Heart right ventricle (tissue), 16 donors: ENCODE measurements at regions not wholly inside any gene's neighbourhood (a gene's known extent, or its start where the extent isn't known, plus 50 kb on each side); places are given as distances from the start of the nearest gene placed in this dataset.

Experiments used
- ATAC-seq, 8 donors: fragments of 200-7000 bp; cut with Tn5 transposase; one replicate each; pipeline ENCODE4 v1.9.1; 2020; ENCODE audit warnings: mild to moderate bottlenecking in 8 of 8, moderate library complexity in 8 of 8, moderate number of reproducible peaks in 1 of 8
- DNase-seq, 2 donors: peaks; one replicate each; pipeline ENCODE4 v3.0.0-alpha.2; 2020
- H3K27ac ChIP-seq, 10 donors: fragments of 200-600 bp; sonication (generic) in 2 of 10; one replicate each; pipeline versions ENCODE4 v1.5.0 to v1.8.0; 2020 to 2022; ENCODE audit warnings: mild to moderate bottlenecking in 3 of 10
- H3K27me3 ChIP-seq, 7 donors: fragments of 200-600 bp; one replicate each; pipeline ENCODE4 v1.8.0; 2021 to 2022; ENCODE audit warnings: mild to moderate bottlenecking in 2 of 7
- H3K36me3 ChIP-seq, 9 donors: fragments of 200-600 bp; sonication (generic) in 1 of 9; one replicate each; pipeline versions ENCODE4 v1.5.0 to v1.8.0; 2020 to 2022; ENCODE audit warnings: mild to moderate bottlenecking in 2 of 9
- H3K4me1 ChIP-seq, 9 donors: fragments of 200-600 bp; sonication (generic) in 1 of 9; one replicate each; pipeline versions ENCODE4 v1.5.0 to v1.8.0; 2020 to 2022; ENCODE audit warnings: mild to moderate bottlenecking in 4 of 9
- H3K4me3 ChIP-seq, 10 donors: fragments of 200-600 bp; sonication (generic) in 2 of 10; one replicate each; pipeline versions ENCODE4 v1.5.0 to v1.8.0; 2020 to 2022; ENCODE audit warnings: mild to moderate bottlenecking in 7 of 10, moderate library complexity in 2 of 10
- H3K9me3 ChIP-seq, 11 donors: fragments of 200-600 bp in 10 of 11; sonication (generic) in 2 of 11; one replicate each; pipeline versions ENCODE4 v1.5.0 to v1.8.0; 2013 to 2022; ENCODE audit warnings: mild to moderate bottlenecking in 2 of 11, control low read depth in 1 of 11, moderate library complexity in 1 of 11
- WGBS, 2 donors: extraction: QIAGEN DNeasy Blood & Tissue Kit; methylation state at CpG; one replicate each; pipeline ENCODE4 v1.1.7; 2013; ENCODE audit warnings: inconsistent platforms in 1 of 2; 5-methylcytosine and 5-hydroxymethylcytosine counted together
- intact Hi-C, 10 donors: fragments of 100-400 bp; cut with DNase I; formaldehyde crosslinking; loops; one replicate each; pipeline versions ENCODE4 v1.11.1 to v1.14.2; 2022
- TF ChIP-seq, protein P1 (sequence below), 9 donors: fragments of 200-600 bp; sonication (generic) in 2 of 9; IDR thresholded peaks; one replicate each; pipeline versions ENCODE4 v1.5.0 to v1.8.0; 2021 to 2022; ENCODE audit warnings: antibody characterized with exemption in 9 of 9, mild to moderate bottlenecking in 5 of 9, moderate library complexity in 1 of 9
- donor health status: Arrhythmogenic right ventricular cardiomyopathy.
- donor health status: ischemic (EF 13 %, LVEDD 7.1; RV severe dilation, severe dysfunction).
- donor health status: healthy with polysubstance abuse.
- donor health status: DM: no; HTN: yes; CAD: no.
- donor health status: DM: no; HTN: no; CAD: no.
- donor health status: ischemic (EF 25% LVEDD 6.9; RV normal size, moderate dysfunction).
- donor health status: ischemic (EF 25% LVEDD 5.7; RV mildly dilated, moderate dysfunction).
- donor health status: healthy.
- donor health status: DM: yes; HTN: yes; CAD: no.
- donor health status: Ischemic cardiomyopathy.
- donor health status: ischemic (EF 35%, LVEDD 5.7; RV mildly dilated, moderate dysfunction).
- donor health status: nonischemic (EF 11% LVEDD 7.7; RV severe dilation, severe dysfunction).
- donor health status: DM: yes; HTN: yes; CAD: no.
- donor health status: PGD.
- donor health status: ischemic (EF 29% LVEDD 5.4; RV normal size, mild dysfunction).
- donor health status: nonischemic (EF 23%, LVEDD 6.1; RV moderate dilation, normal function).

DNA sequence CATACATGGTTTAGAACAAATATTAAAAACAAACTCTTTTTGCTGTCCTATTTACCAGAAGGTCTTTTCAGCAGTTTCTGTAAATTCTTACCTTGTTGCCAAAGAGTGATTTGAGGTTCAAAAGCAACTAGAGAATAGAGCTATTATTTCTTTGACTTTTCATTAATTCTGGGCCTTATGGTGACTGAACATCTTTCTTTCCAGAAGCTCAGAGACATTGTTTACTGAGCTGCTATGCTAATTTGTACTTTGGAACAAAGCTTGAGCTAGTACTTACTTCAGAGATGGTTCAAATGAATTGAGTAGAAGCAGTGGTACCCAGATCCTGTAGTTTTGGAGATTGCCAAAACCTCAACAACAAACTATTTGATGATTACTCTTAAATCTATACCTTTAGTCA, 331.2 kb downstream of the SPRY2 start:
- H3K4me3 ChIP-seq = no peak overlapping the region
- ATAC-seq (no peak), DNase-seq (no peak)
- H3K36me3 ChIP-seq = no peaks in the 10 kb centered on the region
- TF ChIP-seq, protein P1, sequence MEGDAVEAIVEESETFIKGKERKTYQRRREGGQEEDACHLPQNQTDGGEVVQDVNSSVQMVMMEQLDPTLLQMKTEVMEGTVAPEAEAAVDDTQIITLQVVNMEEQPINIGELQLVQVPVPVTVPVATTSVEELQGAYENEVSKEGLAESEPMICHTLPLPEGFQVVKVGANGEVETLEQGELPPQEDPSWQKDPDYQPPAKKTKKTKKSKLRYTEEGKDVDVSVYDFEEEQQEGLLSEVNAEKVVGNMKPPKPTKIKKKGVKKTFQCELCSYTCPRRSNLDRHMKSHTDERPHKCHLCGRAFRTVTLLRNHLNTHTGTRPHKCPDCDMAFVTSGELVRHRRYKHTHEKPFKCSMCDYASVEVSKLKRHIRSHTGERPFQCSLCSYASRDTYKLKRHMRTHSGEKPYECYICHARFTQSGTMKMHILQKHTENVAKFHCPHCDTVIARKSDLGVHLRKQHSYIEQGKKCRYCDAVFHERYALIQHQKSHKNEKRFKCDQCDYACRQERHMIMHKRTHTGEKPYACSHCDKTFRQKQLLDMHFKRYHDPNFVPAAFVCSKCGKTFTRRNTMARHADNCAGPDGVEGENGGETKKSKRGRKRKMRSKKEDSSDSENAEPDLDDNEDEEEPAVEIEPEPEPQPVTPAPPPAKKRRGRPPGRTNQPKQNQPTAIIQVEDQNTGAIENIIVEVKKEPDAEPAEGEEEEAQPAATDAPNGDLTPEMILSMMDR (IDR thresholded peaks at IDR 0.05) = no peak
- H3K9me3 ChIP-seq = no peaks in the 10 kb centered on the region
- no peaks in the 10 kb centered on the region for H3K27me3 ChIP-seq
- H3K4me1 ChIP-seq = peaks cover 0 to 20% (median 11%) of the 10 kb centered on the region in 9 donors
- intact Hi-C loops = no loop called here
- H3K27ac ChIP-seq = no peak overlapping the region

- Histone ChIP-seq H3K36me3 (no peaks in the 10 kb centered on the region), H3K9me3 (no peaks in the 10 kb centered on the region), H3K4me1 (peaks cover 0 to 16% (median 7%) of the 10 kb centered on the region in 9 donors), H3K27me3 (no peaks in the 10 kb centered on the region), H3K4me3 (no peak overlapping the region), H3K27ac (no peak overlapping the region)
- DNase-seq = no peak
- TF ChIP-seq, protein P1 (IDR thresholded peaks at IDR 0.05) = no peak
- 84 to 85% methylated on average over 4 of the region's 4 CpGs for WGBS, 2 donors
- intact Hi-C loops = no loop called here
- no peak for ATAC-seq
These were observed 334.0 kb downstream of the SPRY2 start for GRCh38 chr13:80006940-80007339.

- Histone ChIP-seq H3K4me3 (no peak overlapping the region), H3K27me3 (no peaks in the 10 kb centered on the region), H3K4me1 (no peaks in the 10 kb centered on the region), H3K27ac (no peak overlapping the region), H3K9me3 (no peaks in the 10 kb centered on the region), H3K36me3 (no peaks in the 10 kb centered on the region)
- no peak for DNase-seq
- intact Hi-C loops = no loop called here
- ATAC-seq = no peak
- TF ChIP-seq, protein P1 (IDR thresholded peaks at IDR 0.05) = no peak
These were observed 339.4 kb downstream of the SPRY2 start for GRCh38 chr13:80001510-80001842.

- no peak overlapping the region for H3K27ac ChIP-seq
- TF ChIP-seq, protein P1 (IDR thresholded peaks at IDR 0.05) = no peak
- no peaks in the 10 kb centered on the region for H3K4me1 ChIP-seq
- intact Hi-C loops = no loop called here
- no peak overlapping the region for H3K4me3 ChIP-seq
- WGBS, 2 donors = 76 to 85% methylated on average over 4 of the region's 4 CpGs
- no peaks in the 10 kb centered on the region for H3K36me3 ChIP-seq
- no peaks in the 10 kb centered on the region for H3K9me3 ChIP-seq
- no peaks in the 10 kb centered on the region for H3K27me3 ChIP-seq
- ATAC-seq (no peak), DNase-seq (no peak)
These were observed 340.0 kb downstream of the SPRY2 start for GRCh38 chr13:80000684-80001509.
